HG03457 (cell line): ENCODE measurements at regions not wholly inside any gene's neighbourhood (a gene's known extent, or its start where the extent isn't known, plus 50 kb on each side); places are given as distances from the start of the nearest gene placed in this dataset.

Source experiments
- ATAC-seq: cut with Tn5 transposase; IDR thresholded peaks from one replicate; pipeline ENCODE4 v1.9.1; 2021; ENCODE audit warnings: moderate number of reproducible peaks; ENCODE audit not compliant: unreplicated experiment

DNA sequence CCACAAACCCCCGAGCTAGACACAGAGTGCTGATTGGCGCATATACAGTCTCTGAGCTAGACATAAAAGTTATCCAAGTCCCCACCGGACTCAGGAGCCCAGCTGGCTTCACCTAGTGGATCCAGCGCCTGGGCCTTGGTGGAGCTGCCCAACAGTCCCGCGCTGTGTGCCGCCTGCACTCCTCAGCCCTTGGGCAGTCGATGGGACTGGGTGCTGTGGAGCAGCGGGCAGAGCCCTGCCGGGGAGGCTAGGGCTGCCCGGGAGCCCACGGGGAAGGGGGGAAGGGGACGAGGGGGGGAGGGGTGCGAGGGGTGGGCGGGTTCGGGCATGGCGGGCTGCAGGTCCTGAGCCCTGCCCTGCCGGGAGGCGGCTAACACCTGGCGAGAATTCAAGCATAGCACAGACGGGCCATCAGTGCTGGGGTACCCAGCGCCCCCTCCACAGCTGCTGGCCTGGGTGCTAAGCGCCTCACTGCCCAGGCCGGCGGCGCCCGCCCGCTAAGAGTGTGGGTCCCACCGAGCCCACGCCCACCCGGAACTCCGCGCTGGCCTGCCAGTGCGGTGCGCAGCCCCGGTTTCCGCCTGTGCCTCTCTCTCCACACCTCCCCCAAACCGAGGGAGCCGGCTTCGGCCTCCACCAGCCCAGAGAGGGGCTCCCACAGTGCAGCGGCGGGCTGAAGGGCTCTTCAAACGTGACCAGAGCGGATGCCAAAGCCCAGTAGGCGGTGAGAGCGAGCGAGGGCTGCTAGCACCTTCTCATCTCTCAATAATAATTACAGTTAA is 391.2 kb upstream of the NUDT12 start:
- no peak for ATAC-seq

DNA sequence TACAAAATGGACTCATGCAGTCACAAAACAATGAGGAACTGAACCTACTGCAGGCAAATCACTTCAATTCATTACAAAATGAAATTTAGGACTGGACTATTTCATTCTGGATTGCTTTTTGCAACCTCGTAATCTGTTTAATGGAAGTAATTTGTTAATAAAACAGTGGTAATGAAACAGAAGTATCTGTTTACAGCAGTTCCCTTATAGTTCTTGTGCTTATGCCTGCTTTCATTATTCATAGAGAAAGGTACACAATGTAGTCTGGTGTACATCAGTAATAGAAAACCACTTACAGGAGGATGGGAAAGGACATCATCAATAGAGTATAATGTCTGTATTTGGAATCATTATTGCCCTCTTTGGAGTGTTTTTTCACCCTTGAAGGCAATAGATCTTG is 389.2 kb upstream of the NUDT12 start:
- no peak for ATAC-seq

DNA sequence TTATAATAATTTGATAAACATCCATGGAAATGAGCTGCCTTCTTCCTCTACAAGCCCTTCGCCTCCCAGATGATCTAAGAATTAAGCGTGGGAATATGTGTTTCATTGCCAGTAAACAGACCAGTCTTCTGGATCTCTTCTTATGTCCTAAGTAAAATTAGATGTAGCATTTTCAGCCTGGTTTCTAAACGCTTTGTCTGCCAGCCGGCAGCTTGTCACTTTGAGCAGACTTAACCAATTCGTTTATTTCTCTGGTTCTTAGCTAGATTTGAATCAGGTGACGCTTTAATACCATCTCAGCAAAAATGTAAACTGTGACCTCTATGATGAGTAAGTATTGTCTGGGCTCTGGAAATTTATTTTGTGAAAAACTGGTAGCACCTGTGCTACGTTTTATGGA is 380.6 kb upstream of the NUDT12 start:
- no peak for ATAC-seq

DNA sequence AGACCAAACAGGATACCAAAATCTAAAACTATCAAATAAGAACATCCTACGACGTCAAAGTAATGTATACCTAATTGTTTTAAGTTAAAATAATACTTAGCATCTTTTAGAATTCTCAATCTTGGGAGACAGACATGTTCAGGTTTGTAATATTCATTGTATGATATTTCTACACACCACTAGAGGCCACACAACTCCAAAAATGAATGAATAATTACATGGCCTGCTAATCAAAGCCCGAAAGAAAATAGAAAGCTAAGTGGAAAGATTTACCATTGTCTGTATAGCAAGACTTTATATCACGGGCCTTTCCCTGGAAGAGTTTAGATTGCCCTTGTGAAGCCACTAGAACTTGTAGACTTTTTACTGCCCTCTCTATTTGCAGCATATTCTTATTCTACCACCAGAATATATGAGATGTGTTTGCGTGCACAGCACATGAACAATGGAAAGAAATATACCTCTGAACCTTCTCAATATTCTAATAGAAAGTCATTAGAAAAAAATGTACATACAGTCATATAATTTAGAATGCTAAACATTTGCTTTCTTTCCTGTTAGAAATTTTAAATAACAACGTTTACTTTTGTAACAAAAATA is 380.1 kb upstream of the NUDT12 start:
- no peak for ATAC-seq

DNA sequence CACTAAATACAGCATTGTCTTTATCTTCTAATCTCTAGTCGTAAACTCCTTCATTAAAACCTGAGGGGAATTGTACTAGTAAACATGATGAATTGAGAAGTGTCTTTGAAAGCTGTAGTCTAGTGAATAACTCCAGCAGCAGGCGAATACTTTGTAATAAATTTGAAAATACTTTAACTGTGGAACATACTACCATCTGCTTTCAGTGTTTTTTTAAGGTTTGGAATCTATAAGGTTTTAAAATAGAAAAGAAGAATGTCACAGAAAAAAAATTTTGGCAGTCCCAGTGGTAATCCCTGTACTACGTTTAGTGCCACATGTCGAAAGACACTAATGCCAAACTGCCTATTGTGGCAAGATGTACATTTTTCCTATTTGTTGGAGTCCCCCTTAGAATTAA is 379.0 kb upstream of the NUDT12 start:
- ATAC-seq, result no peak

DNA sequence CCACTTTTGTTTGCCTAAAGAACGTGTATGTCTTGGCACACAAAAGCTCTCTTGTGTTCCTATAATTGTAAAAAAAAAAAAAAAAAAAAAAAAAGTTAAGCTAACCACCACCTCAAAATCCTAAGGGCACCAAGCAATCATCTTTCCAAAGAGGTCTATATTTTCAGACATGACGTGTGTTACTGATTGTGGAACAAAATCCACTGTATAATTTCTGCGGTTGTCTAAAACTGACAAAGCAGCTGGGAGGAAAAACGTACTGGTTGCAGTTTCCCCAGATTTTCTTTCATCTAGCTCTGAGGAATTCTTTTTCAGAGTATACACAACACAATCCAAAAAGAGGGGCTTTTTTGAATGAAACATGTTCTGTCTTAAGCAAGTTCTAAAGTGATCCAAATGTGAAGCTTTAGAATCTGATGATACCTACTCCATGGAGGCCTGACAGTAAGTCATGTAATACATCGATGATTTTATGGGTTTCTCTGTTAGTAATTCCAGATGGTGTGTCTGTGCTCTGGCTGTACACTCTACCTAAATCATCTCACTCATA is 375.6 kb upstream of the NUDT12 start:
- no peak for ATAC-seq

DNA sequence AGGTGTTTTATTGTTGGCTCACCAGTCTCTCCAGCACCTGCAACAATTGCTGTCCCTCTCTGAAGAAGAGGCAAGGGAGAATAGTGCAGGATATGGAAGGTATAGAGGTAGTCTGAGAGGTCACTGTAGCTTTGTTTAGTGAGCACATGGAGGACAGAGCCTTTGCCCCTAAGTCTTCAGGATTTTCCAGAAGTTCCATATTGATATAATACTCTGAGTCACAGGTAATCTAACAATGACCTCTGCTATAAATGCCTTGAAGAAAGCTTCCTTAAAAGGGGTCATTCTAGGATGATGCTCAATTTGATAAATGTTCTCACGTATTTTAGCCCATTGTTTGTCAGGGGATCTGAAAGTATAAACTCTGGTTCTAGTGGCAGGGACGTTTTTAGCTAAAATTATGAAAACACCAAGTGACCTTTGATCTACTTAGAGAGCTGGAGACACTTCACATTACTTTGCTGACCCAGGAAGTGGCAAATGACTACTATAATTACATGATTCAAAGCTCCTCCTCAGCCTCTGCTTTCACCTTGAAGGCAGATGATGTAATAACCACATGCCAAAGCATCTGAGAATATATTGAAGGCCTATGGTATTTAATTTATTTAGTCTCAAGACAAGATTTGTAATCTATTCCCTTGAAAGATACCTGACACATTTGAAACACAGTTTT is 366.9 kb upstream of the NUDT12 start:
- ATAC-seq, result no peak

DNA sequence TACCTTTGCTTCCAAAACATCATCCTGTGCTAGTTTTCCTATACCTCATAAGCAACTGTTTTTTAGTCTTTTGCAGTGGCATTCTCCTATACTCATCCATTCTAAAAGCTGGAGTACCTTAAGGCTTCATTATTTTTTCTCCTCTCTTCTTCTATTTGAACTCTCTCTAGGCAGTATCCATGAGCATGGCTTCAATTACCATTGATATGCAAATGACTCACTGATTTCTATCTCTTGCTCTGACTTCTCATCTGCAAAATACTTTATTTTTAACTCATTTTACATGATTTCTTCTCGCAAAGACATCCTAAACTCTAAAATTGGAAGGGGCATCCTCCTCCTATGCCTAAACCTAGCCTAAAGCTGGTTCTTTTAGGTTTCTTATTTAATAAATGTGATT is 365.1 kb upstream of the NUDT12 start:
- ATAC-seq, result no peak

DNA sequence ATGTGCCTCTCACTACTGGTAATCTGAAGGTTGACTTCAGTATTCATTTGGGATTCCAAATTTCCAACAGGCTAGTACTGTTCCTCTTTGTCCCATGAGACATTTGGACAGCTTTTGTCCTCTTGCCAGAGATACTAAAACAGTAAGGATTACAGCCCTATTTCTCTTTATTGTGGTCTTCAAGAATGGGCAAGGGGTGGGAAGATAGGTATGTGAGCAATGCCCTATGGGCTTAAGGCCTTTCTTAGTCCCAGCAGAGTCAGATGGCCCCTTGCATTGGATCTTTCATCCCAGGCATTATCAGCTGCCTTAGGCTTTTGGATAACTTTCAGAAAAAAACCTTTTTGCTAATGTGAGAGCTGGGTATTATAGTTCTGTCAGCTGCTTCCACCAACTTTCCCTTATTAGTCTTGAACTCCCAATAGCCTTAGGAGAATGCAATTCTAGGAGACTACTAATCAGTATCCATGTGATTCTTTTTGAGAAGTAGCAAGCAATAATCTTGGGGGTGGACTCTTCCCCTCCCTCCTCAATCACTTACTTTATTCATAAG is 361.1 kb upstream of the NUDT12 start:
- no peak for ATAC-seq

DNA sequence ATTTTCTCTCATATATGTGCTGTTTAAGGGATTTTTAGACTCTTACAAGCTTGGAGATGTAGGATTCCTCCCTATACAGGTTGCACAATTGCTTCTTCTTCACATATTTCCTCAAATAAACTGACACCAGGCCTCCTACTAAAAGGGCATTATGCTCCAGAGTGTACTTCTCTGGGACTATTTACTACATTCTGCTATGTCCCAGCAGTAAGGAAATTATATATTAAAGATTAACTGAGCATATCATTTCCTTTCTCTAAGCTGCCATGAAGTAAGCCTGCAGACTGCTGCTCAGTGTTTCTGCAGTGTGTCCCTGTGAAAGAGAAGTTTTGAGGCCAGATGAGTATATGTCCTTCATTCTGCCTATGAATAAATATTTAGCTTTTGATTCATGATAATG is 356.9 kb upstream of the NUDT12 start:
- no peak for ATAC-seq

DNA sequence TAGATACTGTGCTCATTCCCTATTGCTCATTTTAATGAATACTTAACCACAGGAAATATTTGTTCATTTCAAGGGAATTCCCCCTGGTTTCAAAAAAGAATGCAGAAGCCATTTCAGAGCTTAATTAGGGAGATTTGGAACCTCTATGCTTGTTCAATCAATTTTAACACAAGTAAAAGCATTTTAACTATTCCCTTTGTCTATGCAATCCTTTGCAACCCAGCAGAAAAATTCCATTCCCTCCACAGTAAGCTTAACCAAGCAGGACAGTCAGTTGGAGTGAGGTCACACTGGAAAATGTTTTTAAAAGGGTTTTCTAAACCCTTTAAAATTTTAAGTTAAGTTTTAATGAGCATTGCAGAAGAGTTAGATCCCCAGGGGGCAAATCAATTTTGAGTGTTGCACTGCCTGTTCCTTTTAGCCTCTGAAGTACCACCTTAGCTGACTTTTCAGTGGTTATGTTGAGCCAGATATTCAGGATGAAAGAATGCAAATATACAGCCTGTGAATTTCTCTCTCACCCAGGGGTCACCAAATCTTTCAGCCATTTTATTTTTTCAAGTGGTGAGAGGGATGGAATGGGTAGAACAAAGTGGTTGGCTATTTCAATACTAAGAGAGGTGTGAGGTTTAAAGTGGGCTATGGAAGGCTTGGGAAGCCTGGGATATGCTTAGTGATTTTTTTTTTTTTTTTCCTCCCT is 356.2 kb upstream of the NUDT12 start:
- ATAC-seq, result no peak

DNA sequence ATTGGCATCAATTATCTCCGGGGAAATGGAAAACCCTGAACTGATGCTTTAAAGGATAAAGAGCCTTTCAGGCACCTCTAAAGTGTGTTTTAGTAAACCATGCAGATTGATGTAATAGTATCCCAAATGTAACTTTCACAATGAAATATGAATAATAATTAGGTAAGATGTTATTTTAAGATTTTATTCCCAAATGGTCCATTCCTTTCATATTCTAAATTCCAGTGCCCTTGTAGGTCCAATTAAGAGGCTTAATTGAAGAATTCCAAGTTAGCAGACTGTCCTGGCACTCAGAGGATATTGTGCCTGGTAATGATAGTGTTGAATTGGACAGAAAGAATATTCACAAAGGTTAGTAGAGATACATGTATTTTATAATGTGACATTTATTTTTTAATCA is 352.5 kb upstream of the NUDT12 start:
- ATAC-seq, result no peak

DNA sequence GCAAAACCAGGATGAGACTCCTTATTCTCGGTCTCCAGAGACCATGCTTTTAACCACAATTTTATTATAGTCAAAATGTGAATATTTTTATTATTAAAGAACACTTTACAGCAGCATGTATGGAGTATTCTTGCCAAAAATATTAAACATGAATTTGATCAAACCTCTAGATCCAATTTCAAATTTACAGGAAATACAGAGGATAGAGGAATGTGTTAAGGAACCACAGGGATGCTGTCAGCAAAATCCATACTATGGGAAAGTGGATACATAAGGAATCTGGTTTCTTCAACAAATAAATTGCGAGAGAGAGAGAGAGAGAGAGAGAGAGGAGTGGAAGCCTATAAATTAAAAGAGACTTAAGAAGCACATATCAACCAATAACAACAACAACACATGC is 348.2 kb upstream of the NUDT12 start:
- no peak for ATAC-seq

DNA sequence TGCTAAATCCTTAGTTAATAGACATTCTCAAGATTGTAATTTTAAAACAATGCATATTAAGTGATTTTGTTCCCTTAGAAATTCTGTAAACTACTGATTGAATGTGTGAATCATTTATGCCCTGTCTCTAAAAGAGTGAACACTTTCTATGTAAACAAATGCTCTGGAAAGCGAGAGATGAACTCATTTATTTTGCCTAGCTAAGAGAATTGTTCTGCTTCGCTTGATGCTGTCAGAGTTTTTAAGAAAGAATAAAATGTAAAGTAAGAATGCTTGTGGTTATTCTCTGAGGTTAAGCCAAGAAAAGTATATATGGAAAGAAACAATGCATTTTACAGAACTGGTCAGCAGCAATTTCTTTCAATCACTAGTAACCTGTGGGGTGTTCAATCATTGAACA is 347.4 kb upstream of the NUDT12 start:
- ATAC-seq, result no peak

DNA sequence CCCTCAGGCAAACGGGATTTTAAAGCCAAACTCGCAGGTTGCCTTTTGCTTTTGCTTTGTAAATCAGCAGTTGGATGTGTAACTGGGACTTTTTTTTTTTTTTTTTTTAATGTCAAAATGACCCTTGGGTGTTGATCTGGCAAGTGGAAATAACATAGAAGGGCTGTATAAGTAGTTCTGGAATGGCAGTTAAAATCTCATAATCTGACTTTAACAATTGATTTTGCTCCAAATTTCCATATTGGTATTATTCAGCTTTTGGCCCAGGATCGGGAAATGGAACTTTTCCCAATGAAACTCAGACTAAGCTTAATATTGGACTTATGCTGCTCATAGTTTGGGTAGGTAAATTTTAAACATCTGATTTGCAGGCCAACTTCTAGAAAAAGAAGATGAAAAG is 346.8 kb upstream of the NUDT12 start:
- no peak for ATAC-seq

DNA sequence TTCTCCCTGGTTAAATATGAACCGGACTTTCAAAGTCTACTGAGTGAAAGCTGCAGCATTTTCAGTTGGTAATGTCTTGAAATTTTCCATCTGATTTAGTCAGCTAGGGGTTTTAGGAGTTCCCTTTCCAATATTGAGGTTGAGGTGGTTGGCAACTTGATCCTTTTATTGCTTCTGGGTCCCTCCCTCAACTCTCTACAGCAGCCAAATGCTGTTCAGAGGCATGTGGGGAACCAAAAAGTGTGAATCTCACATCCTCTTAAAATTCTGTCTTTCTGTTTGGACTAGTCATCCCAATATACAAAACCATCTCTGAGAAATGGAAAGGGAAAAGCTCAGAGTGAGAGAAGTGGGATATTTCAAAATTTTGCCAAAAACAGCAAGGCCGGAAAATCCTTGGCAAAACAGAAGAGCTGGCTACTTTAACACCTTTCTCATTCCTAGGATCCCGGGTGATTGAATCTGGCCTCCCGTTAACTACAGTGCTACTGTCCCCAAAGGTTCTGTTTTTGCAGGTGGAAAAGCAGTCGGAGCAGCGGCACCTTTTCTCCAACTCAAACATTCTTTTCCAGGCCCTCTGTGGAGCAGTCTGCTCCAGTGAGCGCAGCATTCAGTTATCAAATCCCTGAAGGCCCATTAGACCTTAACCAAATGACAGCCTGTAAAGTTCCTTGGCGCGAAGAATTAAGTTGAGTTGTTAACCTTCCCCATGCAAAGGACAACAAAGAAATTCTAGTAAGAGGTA is 345.9 kb upstream of the NUDT12 start:
- no peak for ATAC-seq

DNA sequence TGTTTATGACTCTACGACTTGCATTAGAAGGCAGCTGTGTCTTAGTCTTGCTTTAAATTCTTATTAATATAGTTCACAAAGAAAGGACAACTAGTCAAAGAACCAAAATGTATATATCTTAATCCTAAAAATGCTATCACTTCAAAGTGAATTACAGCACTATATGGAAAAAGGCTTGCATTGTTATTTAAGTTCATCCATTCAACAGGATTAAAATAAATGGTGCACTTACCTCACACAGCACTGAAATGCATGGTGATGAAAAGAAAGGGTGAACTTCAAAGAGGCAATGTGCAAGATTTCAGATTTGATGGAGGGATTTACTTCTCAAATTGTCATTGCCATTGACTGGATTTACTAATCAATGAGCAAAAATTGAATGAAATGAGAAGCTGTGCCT is 344.4 kb upstream of the NUDT12 start:
- ATAC-seq, result no peak

DNA sequence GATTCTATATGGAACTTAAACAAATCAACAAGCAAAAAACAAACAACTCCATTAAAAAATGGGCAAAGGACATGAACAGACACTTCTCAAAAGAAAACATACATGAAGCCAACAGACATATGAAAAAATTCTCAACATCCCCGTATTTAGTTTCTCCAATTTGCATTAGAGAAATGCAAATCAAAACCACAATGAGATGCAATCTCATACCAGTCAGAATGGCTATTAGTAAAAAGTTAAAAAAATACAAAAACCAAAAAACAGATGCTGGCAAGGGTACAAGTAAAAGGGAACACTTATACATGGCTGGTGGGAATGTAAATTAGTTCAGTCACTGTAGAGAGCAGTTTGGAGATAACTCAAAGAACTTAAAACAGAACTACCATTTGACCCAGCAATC is 342.1 kb upstream of the NUDT12 start:
- ATAC-seq, result no peak

DNA sequence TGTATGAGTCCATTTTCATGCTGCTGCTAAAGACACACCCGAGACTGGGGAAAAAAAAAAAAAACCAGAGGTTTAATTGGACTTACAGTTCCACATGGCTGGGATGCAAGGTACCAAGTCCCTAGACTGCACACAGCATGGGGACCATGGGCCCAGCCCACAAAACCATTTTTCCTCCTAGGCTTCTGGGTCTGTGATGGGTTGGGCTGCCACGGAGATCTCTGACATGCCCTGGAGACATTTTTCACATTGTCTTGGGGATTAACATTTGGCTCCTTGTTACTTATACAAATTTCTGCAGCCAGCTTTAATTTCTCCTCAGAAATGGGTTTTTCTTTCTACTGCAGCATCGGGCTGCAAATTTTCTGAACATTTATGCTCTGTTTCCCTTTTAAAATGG is 340.3 kb upstream of the NUDT12 start:
- no peak for ATAC-seq

DNA sequence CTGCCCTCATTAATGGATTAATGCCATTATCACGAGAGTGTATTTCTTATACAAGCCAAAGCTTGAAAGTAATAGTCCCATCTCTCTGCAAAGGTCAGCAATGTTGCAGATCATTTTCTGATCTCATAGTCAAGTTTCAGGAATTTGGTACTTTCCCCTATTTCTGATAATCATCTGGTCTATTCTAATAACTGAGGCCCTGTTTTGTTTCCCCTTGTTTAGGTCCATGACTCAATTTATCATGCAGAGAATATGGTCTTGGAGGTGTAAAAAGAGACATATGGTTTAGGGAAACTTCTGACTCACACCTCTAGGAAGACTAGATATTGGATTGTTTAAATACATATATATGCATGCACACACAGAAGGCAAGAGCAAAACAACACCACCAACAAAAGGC is 339.3 kb upstream of the NUDT12 start:
- no peak for ATAC-seq

DNA sequence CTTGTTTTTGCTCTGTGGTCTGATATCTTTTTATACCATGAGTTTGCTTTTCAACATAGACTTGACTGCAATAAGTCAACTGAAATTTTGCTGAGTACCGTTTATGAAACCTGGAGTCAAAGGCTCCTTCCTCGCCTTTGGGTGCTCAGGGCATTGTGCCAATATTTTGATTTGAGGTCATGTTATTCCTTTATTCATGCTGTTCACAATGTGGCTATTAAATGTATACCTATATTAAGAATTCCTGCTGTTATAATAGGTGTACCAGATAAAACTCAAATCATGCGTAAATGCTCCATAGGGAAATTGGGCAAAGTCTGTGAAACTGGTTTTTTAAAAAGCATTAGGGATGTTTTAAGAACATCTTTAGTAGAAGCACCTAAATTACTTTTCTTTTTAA is 334.0 kb upstream of the NUDT12 start:
- ATAC-seq, result no peak
